RKO (cell line): ENCODE measurements at regions not wholly inside any gene's neighbourhood (a gene's known extent, or its start where the extent isn't known, plus 50 kb on each side); places are given as distances from the start of the nearest gene placed in this dataset.

Experiments used
- DNase-seq: peaks from one replicate; pipeline ENCODE4 v3.0.0-alpha.2; 2016; ENCODE audit warnings: low spot score

GRCh38 chr2:48107326-48107925 is 201.1 kb upstream of the FBXO11 start:
- DNase-seq = peak; percentile 84

- no peak for DNase-seq
Observed at GRCh38 chr2:48108455-48108854, 202.2 kb upstream of the FBXO11 start.

GRCh38 chr2:48109491-48110204 is 203.3 kb upstream of the FBXO11 start:
- no peak for DNase-seq

GRCh38 chr2:48110492-48110891 is 204.0 kb upstream of the FOXN2 start:
- peak; percentile 29 for DNase-seq

- no peak for DNase-seq
Observed at GRCh38 chr2:48112911-48113680, 201.4 kb upstream of the FOXN2 start.

GRCh38 chr2:48113767-48114166 is 200.7 kb upstream of the FOXN2 start:
- no peak for DNase-seq

GRCh38 chr2:48114256-48114655 is 200.2 kb upstream of the FOXN2 start:
- DNase-seq = peak; percentile 70

GRCh38 chr2:48116497-48116896 is 198.0 kb upstream of the FOXN2 start:
- no peak for DNase-seq

- DNase-seq = no peak
Observed at GRCh38 chr2:48118895-48119294, 195.6 kb upstream of the FOXN2 start.

- no peak for DNase-seq
Observed at GRCh38 chr2:48120112-48120511, 194.4 kb upstream of the FOXN2 start.

GRCh38 chr2:48120759-48121242 is 193.7 kb upstream of the FOXN2 start:
- DNase-seq = no peak

- DNase-seq = no peak
Observed at GRCh38 chr2:48122166-48122565, 192.3 kb upstream of the FOXN2 start.

- no peak for DNase-seq
Observed at GRCh38 chr2:48124592-48124991, 189.9 kb upstream of the FOXN2 start.

GRCh38 chr2:48126162-48126561 is 188.3 kb upstream of the FOXN2 start:
- no peak for DNase-seq

- DNase-seq = no peak
Observed at GRCh38 chr2:48127612-48128191, 186.8 kb upstream of the FOXN2 start.

- no peak for DNase-seq
Observed at GRCh38 chr2:48129293-48129950, 185.1 kb upstream of the FOXN2 start.

GRCh38 chr2:48131539-48132270 is 182.8 kb upstream of the FOXN2 start:
- peak; percentile 41 for DNase-seq

- no peak for DNase-seq
Observed at GRCh38 chr2:48132271-48132625, 182.2 kb upstream of the FOXN2 start.

- DNase-seq = no peak
Observed at GRCh38 chr2:48134704-48135103, 179.8 kb upstream of the FOXN2 start.

GRCh38 chr2:48135797-48136196 is 178.7 kb upstream of the FOXN2 start:
- DNase-seq = no peak

- no peak for DNase-seq
Observed at GRCh38 chr2:48137829-48138228, 176.7 kb upstream of the FOXN2 start.

- DNase-seq = no peak
Observed at GRCh38 chr2:48138898-48139297, 175.6 kb upstream of the FOXN2 start.
